ENCODE measurements at regions not wholly inside any gene's neighbourhood (a gene's known extent, or its start where the extent isn't known, plus 50 kb on each side); places are given as distances from the start of the nearest gene placed in this dataset.

- intact Hi-C loops (cut with DNase I; ENCODE audit: low total_unique reads) = no loop called here
- no peak for DNase-seq (ENCODE audit: low spot score in 2 of 2)
- 57 to 61% methylated on average over 3 of the region's 3 CpGs for whole genome bisulfite sequencing, 2 donors
- no peak overlapping the region for H3K4me3 ChIP-seq (ENCODE audit: low read depth, poor library complexity, severe bottlenecking)
- TF ChIP-seq CTCF (IDR thresholded peaks at IDR 0.05) (no peak), POLR2A (IDR thresholded peaks at IDR 0.05) (no peak)
These were observed 257.7 kb upstream of the COPS8 start for GRCh38 chr2:236827997-236828396.

GRCh38 chr2:236828820-236829219 lies 256.9 kb upstream of the COPS8 start:
- intact Hi-C loops (cut with DNase I; ENCODE audit: low total_unique reads) = no loop called here
- no peak for TF ChIP-seq POLR2A (IDR thresholded peaks at IDR 0.05)
- TF ChIP-seq CTCF (IDR thresholded peaks at IDR 0.05) = no peak
- no peak overlapping the region for H3K4me3 ChIP-seq (ENCODE audit: low read depth, poor library complexity, severe bottlenecking)
- no peak for DNase-seq (ENCODE audit: low spot score in 2 of 2)
- 93 to 98% methylated on average over 2 of the region's 2 CpGs for WGBS, 2 donors

- H3K4me3 ChIP-seq (ENCODE audit: low read depth, poor library complexity, severe bottlenecking) = no peak overlapping the region
- DNase-seq (ENCODE audit: low spot score in 2 of 2) = no peak
- intact Hi-C loops (cut with DNase I; ENCODE audit: low total_unique reads) = no loop called here
- WGBS, 2 donors = 81 to 85% methylated on average over 3 of the region's 3 CpGs
- TF ChIP-seq POLR2A (IDR thresholded peaks at IDR 0.05) (no peak), CTCF (IDR thresholded peaks at IDR 0.05) (no peak)
These were observed 254.8 kb upstream of the COPS8 start for GRCh38 chr2:236830926-236831325.

- intact Hi-C loops (cut with DNase I; ENCODE audit: low total_unique reads) = no loop called here
- no peak overlapping the region for H3K4me3 ChIP-seq (ENCODE audit: low read depth, poor library complexity, severe bottlenecking)
- WGBS, 2 donors = 86 to 93% methylated on average over 6 of the region's 6 CpGs
- DNase-seq (ENCODE audit: low spot score in 2 of 2) = no peak
- TF ChIP-seq CTCF (IDR thresholded peaks at IDR 0.05) (no peak), POLR2A (IDR thresholded peaks at IDR 0.05) (no peak)
These were observed 254.0 kb upstream of the COPS8 start for GRCh38 chr2:236831698-236832097.

GRCh38 chr2:236833501-236834073 lies 252.1 kb upstream of the COPS8 start:
- 83 to 85% methylated on average over 3 of the region's 3 CpGs for WGBS, 2 donors
- no peak overlapping the region for H3K4me3 ChIP-seq (ENCODE audit: low read depth, poor library complexity, severe bottlenecking)
- DNase-seq (ENCODE audit: low spot score in 2 of 2) = no peak
- TF ChIP-seq CTCF (IDR thresholded peaks at IDR 0.05) (no peak), POLR2A (IDR thresholded peaks at IDR 0.05) (no peak)
- intact Hi-C loops (cut with DNase I; ENCODE audit: low total_unique reads) = no loop called here

- WGBS, 2 donors = 68 to 74% methylated on average over 1 of the region's 1 CpG
These were observed 251.4 kb upstream of the COPS8 start for GRCh38 chr2:236834284-236834683.

More at GRCh38 chr2:236834284-236834683, 251.4 kb upstream of the COPS8 start:
- TF ChIP-seq POLR2A (IDR thresholded peaks at IDR 0.05) (no peak), CTCF (IDR thresholded peaks at IDR 0.05) (no peak)
- no peak overlapping the region for H3K4me3 ChIP-seq (ENCODE audit: low read depth, poor library complexity, severe bottlenecking)
- no peak for DNase-seq (ENCODE audit: low spot score in 2 of 2)
- intact Hi-C loops (cut with DNase I; ENCODE audit: low total_unique reads) = no loop called here
